ENCODE measurements at regions not wholly inside any gene's neighbourhood (a gene's known extent, or its start where the extent isn't known, plus 50 kb on each side); places are given as distances from the start of the nearest gene placed in this dataset.

DNA sequence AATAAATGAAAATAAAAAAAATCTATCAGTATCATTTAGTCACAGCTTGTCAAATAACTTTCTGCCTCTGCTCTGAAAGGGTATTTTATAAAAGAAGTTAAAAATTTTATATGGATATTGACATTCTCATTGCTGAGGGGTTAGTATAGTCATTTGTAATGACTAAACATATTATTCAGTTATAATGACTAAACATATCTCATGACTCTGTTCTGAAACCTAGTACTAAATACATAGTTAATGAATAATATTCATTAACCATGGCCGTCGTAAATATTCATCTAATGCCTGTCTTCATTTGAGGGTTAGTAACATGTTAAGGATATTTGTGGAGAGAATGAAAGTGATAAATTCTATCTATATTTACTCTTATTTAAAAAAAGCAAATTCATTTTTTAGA, 69.1 kb upstream of the MAP4K3 start:
- Mint-ChIP-seq H3K9me3 (no peaks in the 10 kb centered on the region), H3K4me3 (no peak overlapping the region), H3K27me3 (peaks cover 20% of the 10 kb centered on the region), H3K36me3 (ENCODE audit: low read depth) (no peaks in the 10 kb centered on the region), H3K27ac (no peak overlapping the region), H3K4me1 (ENCODE audit: low read depth) (peaks cover 2% of the 10 kb centered on the region)
- POLR2A ChIA-PET: no interaction called here
- intact Hi-C loops (cut with micrococcal nuclease): no loop called here
- ATAC-seq (no peak), DNase-seq (no peak)
- CTCF ChIA-PET: interaction anchor here (0.6 kb wide), 1 partner anchor 128 kb away, joined by 3 read pairs; no protein-coding TSS in a partner anchor
- TF ChIP-seq, protein P1, sequence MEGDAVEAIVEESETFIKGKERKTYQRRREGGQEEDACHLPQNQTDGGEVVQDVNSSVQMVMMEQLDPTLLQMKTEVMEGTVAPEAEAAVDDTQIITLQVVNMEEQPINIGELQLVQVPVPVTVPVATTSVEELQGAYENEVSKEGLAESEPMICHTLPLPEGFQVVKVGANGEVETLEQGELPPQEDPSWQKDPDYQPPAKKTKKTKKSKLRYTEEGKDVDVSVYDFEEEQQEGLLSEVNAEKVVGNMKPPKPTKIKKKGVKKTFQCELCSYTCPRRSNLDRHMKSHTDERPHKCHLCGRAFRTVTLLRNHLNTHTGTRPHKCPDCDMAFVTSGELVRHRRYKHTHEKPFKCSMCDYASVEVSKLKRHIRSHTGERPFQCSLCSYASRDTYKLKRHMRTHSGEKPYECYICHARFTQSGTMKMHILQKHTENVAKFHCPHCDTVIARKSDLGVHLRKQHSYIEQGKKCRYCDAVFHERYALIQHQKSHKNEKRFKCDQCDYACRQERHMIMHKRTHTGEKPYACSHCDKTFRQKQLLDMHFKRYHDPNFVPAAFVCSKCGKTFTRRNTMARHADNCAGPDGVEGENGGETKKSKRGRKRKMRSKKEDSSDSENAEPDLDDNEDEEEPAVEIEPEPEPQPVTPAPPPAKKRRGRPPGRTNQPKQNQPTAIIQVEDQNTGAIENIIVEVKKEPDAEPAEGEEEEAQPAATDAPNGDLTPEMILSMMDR (IDR thresholded peaks at IDR 0.05): no peak

DNA sequence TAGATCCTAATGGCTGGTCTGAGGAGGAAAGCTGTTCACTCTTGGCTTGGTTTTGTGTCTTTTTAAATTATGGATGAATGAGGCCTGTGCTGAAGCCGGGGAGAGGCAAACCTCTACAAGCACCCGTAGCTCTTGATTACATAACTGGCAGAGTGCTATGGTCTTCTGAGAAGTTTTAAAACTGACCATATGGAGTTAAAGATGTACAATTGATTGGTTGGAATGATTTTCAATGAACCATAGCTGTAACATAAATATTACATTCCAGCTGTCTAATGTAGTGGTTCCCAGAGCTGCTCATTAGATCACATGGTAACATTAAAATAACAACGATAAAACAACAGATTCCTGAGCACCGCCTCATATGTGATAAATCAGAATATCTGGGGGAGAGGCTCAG, 71.1 kb upstream of the MAP4K3 start:
- POLR2A ChIA-PET: interaction anchor here (1.1 kb wide), 1 partner anchor 70 kb away, joined by 3 read pairs; the partner anchor contains the start of gene MAP4K3
- CTCF ChIA-PET: no interaction called here

DNA sequence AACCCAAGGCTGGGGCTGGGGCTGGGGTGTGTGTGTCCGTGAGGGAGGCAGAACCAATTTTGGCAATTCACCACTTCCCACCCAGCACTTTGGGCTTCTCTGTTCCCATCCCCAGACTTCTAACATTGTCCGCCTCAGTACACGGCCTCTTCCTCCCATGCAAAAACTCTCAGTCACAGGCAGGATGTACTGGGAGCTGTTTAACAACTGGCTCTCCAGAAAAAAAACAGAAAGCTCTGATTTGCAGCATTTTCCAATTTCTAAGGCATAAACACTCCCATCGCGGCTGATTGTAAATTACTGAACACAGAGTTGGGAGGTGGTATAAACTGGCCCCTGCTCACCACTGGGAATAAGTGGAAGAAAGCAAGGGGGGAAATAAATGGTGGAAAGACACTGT, 73.1 kb upstream of the MAP4K3 start:
- peaks cover 6% of the 10 kb centered on the region for H3K27me3 Mint-ChIP-seq
- TF ChIP-seq, protein P1 (IDR thresholded peaks at IDR 0.05): no peak
- ATAC-seq (no peak), DNase-seq (no peak)
- ChIA-PET POLR2A (interaction anchor here (0.7 kb wide), 1 partner anchor 15 kb away, joined by 3 read pairs; no protein-coding TSS in a partner anchor), CTCF (no interaction called here)
- H3K4me3 Mint-ChIP-seq: no peak overlapping the region
- no peaks in the 10 kb centered on the region for H3K36me3 Mint-ChIP-seq (ENCODE audit: low read depth)
- intact Hi-C loops (cut with micrococcal nuclease): no loop called here
- H3K27ac Mint-ChIP-seq: no peak overlapping the region
- H3K4me1 Mint-ChIP-seq (ENCODE audit: low read depth): peaks cover 40% of the 10 kb centered on the region
- H3K9me3 Mint-ChIP-seq: no peaks in the 10 kb centered on the region

More for the DNA sequence above, 71.1 kb upstream of the MAP4K3 start:
- no peak overlapping the region for H3K27ac Mint-ChIP-seq
- ATAC-seq (no peak), DNase-seq (no peak)
- peaks cover 22% of the 10 kb centered on the region for H3K4me1 Mint-ChIP-seq (ENCODE audit: low read depth)
- TF ChIP-seq, protein P1 (IDR thresholded peaks at IDR 0.05): no peak
- H3K9me3 Mint-ChIP-seq: no peaks in the 10 kb centered on the region
- H3K36me3 Mint-ChIP-seq (ENCODE audit: low read depth): no peaks in the 10 kb centered on the region
- no peak overlapping the region for H3K4me3 Mint-ChIP-seq
- H3K27me3 Mint-ChIP-seq: peaks cover 11% of the 10 kb centered on the region
- intact Hi-C loops (cut with micrococcal nuclease): no loop called here

DNA sequence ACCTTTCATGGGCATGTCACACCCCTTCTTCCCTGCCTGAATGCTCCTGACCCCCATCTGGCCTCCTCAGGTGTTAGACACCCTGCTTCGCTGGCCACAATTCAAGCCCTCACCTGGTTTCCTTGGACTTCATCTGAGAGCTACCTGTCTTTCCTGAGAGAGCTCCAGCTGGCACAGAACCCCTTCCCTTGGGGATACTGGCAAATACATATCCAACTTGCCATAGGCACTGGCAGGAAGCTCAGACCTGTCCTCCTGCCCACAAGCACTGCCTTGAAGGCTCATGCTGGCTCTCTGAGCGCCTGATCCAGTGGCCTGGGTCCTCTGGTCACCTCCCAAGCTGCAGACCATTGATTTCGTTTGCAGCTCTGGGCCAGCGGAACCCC, 74.1 kb upstream of the MAP4K3 start:
- Mint-ChIP-seq H3K27ac (no peak overlapping the region), H3K36me3 (ENCODE audit: low read depth) (no peaks in the 10 kb centered on the region), H3K27me3 (peaks cover 6% of the 10 kb centered on the region), H3K4me3 (no peak overlapping the region), H3K9me3 (no peaks in the 10 kb centered on the region), H3K4me1 (ENCODE audit: low read depth) (peaks cover 50% of the 10 kb centered on the region)
- intact Hi-C loops (cut with micrococcal nuclease): no loop called here
- CTCF ChIA-PET: interaction anchor here (0.8 to 1.7 kb wide), 4 partner anchors 8 to 132 kb away, joined by 3 to 4 read pairs (median 4); no protein-coding TSS in a partner anchor
- TF ChIP-seq, protein P1 (IDR thresholded peaks at IDR 0.05): no peak
- DNase-seq (no peak), ATAC-seq (no peak)
- POLR2A ChIA-PET: interaction anchor here (1.0 to 2.2 kb wide), 2 partner anchors 16 to 18 kb away, joined by 3 to 12 read pairs; no protein-coding TSS in a partner anchor

DNA sequence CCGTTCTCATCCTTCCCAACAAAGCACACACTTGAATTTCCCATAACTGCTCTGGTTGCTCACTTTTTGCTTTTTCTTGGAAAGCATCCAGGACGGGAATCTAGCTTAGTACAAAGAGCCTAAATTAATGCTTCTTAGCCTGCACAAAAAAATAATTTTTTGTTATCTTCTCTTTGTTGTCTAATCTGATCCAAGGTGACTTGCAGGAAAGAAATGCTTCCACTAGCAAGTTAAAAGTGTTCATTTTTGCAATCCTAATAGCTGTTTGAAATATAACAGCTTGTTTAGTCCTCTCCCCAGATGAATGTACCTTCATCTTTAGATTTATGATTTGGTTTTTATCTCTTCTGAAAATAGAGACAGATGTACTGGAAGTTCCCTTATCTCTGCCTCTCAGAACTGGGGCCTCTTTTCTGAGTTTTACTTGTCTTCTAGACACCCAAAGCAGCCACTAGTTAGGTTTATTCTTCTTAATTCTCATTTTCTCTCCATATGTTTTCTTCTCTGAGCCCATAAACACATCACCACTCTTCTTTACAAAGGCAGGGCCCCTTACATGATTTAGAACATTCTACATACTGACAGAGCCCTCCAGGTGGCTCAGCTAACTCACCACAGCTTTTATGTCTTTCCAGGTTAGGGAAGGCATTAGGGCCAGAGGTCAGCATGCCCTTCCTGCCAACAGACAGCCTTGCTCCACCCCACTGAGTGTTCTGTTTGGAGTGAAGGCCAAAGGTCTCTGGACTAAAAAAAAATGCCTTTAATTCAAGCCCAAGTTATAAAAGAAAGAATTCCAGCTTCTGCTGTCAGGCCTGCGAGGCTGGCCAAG, 74.7 kb upstream of the MAP4K3 start:
- Mint-ChIP-seq H3K36me3 (ENCODE audit: low read depth) (no peaks in the 10 kb centered on the region), H3K4me1 (ENCODE audit: low read depth) (peaks cover 50% of the 10 kb centered on the region), H3K9me3 (no peaks in the 10 kb centered on the region), H3K4me3 (peak overlapping the region; percentile 2), H3K27me3 (peaks cover 4% of the 10 kb centered on the region), H3K27ac (peak overlapping the region; percentile 77)
- ChIA-PET POLR2A (interaction anchor here (1.0 to 2.2 kb wide), 3 partner anchors 17 to 44 kb away, joined by 3 to 12 read pairs (median 3); no protein-coding TSS in a partner anchor), CTCF (interaction anchor here (0.8 to 1.7 kb wide), 6 partner anchors 9 to 218 kb away, joined by 3 to 4 read pairs (median 4); no protein-coding TSS in a partner anchor)
- peak; percentile 32 for ATAC-seq
- intact Hi-C loops (cut with micrococcal nuclease): loop anchor here (2.0 kb wide), 1 partner anchor 133 kb away; no protein-coding TSS in a partner anchor
- DNase-seq: no peak
- TF ChIP-seq, protein P1 (IDR thresholded peaks at IDR 0.05): no peak
